CMK (cell line): ENCODE measurements at regions not wholly inside any gene's neighbourhood (a gene's known extent, or its start where the extent isn't known, plus 50 kb on each side); places are given as distances from the start of the nearest gene placed in this dataset.

Experiments
- DNase-seq: peaks from one replicate; pipeline ENCODE4 v3.0.0-alpha.2; 2010; ENCODE audit warnings: low read depth

DNA sequence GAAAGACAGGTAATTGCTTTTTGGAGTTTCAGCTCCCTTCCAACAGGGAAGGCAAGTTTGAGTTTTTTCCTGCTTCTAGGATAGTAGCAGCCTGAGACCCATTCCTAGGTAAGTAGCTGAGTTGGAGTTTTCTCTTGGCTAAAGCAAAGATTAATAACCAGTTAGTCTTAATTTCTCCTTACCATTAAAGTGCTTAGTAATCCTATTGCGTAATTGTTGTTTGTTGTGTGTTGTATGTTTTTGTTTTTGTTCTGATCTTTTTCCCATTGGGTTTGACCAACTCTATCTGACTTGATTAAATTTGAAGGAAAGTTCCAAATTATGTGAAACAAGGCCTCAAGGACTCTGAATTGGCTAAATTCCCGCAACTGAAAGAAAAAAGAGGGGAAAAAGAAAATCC lies 83.5 kb downstream of the TBX22 start:
- no peak for DNase-seq

DNA sequence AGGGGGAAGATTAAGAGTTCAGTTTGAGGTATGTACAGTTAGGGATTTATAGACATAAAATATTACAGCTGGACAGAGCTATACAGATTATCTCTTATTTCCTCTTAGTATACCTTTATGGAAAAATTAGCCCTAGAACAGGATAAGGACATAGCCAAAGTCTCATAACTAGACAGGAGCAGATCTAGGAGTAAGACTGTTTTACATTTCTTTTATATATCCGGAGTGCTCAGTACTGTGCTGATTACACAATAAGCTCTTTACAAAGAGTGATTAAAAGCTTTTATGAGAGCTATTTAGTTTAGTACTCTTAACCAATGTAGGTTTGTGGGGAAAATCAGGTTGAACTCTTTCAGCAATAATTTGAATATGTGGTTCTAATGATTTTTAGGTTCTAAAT lies 105.8 kb downstream of the TBX22 start:
- DNase-seq, result no peak

DNA sequence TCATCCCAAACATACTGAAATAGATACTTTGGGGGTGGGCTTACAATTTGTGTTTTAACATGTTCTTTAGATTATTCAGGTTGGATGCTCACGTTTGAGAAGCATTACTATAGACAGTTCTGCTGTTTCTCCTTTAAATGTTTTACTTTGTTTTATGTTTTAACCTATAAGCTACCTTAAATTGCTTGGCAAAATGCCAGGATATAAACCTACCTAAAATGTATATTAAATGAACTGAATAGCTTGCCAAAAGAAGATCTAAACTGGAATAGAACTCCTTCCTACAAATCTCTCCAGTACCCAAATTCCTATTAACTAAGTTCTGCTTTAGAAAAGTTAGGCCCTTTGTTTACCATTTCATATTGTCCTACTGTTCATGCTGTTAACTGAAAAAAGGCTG lies 124.4 kb downstream of the TBX22 start:
- DNase-seq, result no peak

DNA sequence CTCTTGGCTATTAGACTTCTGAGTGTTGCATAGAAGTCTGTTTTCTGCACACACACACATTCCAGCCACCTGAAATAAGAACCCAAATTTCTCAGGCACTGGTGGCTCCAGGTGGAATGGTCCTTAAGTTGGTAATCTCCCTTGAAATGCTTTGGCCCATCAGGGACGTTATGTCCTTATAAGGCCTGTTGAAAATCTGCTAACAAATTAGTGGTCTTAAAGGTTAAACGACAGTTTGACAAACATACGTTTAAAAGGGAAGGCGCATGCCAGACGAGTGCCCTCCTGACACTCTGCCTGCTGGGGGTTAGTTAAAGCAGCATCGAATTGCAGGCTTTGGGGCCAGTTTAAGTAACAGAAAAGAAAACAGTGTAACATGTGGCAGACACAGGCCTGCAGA lies 125.0 kb downstream of the TBX22 start:
- DNase-seq, result no peak

- no peak for DNase-seq
These were observed 156.0 kb downstream of the TBX22 start for GRCh38 chrX:80170581-80170980.

GRCh38 chrX:80173261-80173660 lies 158.7 kb downstream of the TBX22 start:
- no peak for DNase-seq

- no peak for DNase-seq
These were observed 160.5 kb downstream of the TBX22 start for GRCh38 chrX:80174925-80175574.

- DNase-seq, result no peak
These were observed 166.5 kb downstream of the TBX22 start for GRCh38 chrX:80181079-80181478.

DNA sequence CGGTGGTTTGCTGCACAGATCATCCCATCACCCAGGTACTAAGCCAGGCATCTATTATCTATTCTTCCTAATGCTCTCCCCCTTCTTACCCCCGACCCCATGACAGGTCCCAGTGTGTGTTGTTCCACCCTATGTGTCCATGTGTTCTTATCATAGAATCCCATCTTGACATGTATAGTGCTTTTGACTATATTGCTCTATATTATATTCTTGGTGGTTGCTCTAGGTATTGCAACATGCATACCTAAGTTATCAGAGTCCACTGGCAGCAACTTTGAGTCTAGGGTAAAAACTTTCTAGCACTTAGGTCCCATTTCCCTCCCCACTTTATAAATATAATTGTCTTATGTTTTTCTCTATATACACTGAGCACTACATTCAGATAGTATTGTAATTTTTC lies 170.3 kb downstream of the TBX22 start:
- DNase-seq, result no peak

- DNase-seq, result no peak
These were observed 192.1 kb downstream of the TBX22 start for GRCh38 chrX:80206647-80207046.

DNA sequence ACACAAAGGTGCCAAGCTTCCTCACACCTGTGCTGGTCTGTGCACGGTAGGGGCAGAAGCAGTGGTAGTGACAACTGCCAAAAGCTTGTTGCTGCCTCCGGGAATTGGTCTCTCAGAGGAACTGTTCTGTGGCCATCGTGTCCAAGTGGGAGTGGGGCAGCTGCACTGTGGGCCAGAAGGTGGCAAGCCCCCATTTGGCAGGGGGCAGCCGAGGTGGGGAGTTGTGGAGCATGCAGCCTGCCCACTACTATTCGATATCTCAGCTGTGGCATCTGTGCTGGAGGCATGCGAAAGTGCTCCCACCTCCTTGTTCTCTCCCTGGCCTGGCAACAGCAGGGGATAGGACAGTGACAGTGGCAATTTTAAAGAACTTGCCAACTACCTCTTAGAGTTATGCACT lies 192.8 kb downstream of the TBX22 start:
- DNase-seq, result no peak

DNA sequence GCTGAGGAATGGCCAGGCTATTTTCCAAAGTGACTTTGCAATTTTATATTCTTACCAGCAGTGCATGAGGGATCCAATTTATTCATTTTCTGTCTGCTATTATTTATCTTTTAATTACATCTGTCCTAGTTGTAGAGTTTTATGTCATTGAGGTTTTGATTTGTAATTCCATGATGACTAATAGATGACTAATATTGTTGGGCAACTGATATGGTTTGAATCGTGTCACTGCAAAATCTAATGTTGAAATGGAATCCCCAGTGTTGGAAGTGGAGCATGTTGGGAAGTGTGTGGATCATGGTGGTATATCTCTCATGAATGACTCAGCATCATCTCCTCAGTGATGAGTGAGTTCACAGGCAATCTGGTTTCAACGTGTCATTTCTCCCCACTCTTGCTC lies 201.5 kb downstream of the TBX22 start:
- no peak for DNase-seq

GRCh38 chrX:80223982-80224579 lies 196.2 kb upstream of the TENT5D start:
- no peak for DNase-seq

GRCh38 chrX:80229626-80230025 lies 190.6 kb upstream of the TENT5D start:
- DNase-seq, result no peak

DNA sequence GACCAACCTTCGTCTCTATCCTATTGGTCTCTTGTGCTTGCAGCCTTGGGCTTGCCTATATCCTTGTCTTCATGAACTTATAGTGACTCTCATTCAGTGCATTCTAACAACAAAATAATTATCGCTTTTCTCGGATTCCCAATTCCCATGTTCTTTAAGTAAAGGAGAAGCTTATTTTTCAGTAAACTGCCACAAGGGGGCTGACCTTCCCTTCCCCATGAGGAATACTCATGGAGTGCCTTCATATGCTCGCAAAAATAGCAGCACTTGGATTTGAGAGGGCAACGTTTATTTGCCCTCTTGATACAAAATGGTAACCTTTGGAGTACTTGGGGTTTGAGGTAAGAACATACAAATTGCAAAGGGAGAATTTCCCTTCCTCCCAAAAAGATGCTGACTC lies 183.2 kb upstream of the TENT5D start:
- DNase-seq, result no peak

GRCh38 chrX:80246271-80246670 lies 174.0 kb upstream of the TENT5D start:
- DNase-seq, result no peak

- no peak for DNase-seq
These were observed 154.0 kb upstream of the TENT5D start for GRCh38 chrX:80266287-80266686.

GRCh38 chrX:80266979-80267378 lies 153.3 kb upstream of the TENT5D start:
- DNase-seq, result no peak

DNA sequence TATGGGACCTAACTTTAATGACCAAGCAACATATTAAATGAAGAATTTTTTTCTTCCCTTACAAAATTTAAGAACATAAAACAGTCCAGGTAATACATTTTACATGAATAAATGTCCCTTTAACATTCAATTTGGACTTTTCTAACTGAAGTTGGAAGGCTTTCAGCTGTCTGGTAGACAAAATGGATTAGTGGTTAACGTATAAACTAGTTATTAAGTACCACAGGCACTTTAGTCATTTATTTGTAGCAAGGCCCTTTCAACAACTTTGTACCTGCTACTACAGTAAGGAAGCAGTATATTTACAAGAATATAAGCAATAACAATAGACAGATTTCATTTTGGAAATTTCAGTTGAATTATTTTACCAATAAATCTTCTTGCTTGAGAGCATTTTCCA lies 152.5 kb upstream of the TENT5D start:
- DNase-seq, result no peak

DNA sequence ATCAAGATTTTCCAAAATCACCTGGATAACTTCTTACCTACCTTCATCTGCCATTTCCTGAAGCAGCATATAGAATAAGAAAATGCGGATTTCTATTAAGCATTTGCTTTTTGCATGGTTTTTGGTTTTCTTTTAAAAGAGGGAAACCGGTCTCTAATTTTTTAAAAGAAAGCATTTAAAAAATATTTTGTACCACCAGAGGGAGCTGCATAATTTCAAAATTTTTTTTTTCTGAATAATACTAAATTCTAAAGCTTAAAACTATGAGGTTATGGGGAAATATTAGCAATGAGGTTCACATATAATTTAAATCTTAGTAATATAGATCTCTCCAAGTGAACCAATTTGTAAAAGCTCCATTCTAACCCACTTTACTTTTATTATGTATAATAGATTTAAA lies 137.7 kb upstream of the TENT5D start:
- no peak for DNase-seq

GRCh38 chrX:80285131-80285773 lies 135.0 kb upstream of the TENT5D start:
- no peak for DNase-seq

DNA sequence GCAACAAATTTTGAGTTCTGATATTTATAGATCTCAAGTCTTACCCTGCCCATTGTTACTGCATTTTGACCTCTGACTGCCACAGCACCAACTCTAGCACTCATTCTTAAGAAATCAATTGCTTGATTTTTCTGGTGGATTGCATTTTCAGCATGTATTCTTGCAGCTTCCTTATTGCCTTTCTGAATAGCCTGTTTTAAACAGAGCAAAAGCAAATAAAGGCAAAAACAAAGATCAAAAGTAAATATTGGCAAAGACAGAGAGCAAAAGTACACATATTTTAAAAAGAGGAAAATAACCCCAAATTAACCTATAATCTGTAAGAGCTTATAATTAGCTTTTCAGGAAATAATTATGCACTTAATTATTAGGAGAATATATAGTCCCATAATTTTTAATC lies 129.4 kb upstream of the TENT5D start:
- DNase-seq, result no peak

- no peak for DNase-seq
These were observed 126.9 kb upstream of the TENT5D start for GRCh38 chrX:80293354-80293753.

DNA sequence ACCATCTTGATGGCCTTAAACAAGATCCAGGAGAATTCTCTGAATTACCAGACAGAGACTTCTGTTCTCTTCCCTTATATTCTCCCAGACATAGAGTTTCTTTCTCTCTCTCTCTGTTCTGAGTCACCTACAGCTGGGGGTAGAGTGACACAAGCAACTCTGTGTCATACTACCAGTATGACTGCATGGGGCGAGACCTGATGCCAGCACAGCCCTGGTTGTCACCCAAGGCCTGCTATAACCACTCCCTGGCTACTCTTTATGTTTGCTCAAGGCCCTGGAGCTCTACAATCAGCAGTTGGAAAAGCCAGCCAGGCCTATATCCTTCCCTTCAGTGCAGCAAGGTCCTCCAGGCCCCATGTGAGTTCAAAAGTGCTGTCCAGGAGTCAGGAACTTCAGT lies 114.2 kb upstream of the TENT5D start:
- DNase-seq, result no peak
